WERI-Rb-1 (cell line): ENCODE measurements at regions not wholly inside any gene's neighbourhood (a gene's known extent, or its start where the extent isn't known, plus 50 kb on each side); places are given as distances from the start of the nearest gene placed in this dataset.

Source experiments
- DNase-seq: peaks from one replicate; pipeline ENCODE4 v3.0.0-alpha.2; 2020
- H3K27ac ChIP-seq: fragments of 250-450 bp; sonication (Bioruptor Pico); 2 replicates; pipeline ENCODE4 v1.5.1; 2020; ENCODE audit warnings: mild to moderate bottlenecking, moderate library complexity
- H3K27me3 ChIP-seq: fragments of 250-450 bp; sonication (Bioruptor Pico); 2 replicates; pipeline ENCODE4 v1.5.1; 2021; ENCODE audit warnings: mild to moderate bottlenecking, low read depth, moderate library complexity; ENCODE audit not compliant: insufficient read depth, severe bottlenecking
- H3K36me3 ChIP-seq: fragments of 250-450 bp; sonication (Bioruptor Pico); 2 replicates; pipeline ENCODE4 v1.5.1; 2020; ENCODE audit warnings: mild to moderate bottlenecking, moderate library complexity
- H3K4me3 ChIP-seq: 2 replicates; pipeline ENCODE4 v1.5.1; 2011; ENCODE audit warnings: low read depth, mild to moderate bottlenecking, control low read depth, low read length
- H3K9me3 ChIP-seq: fragments of 250-450 bp; sonication (Bioruptor Pico); 2 replicates; pipeline ENCODE4 v1.5.1; 2021; ENCODE audit warnings: mild to moderate bottlenecking, moderate library complexity; ENCODE audit not compliant: severe bottlenecking
- CTCF ChIP-seq: IDR thresholded peaks from 2 replicates; pipeline ENCODE4 v1.5.1; 2011; ENCODE audit warnings: low read depth, mild to moderate bottlenecking, control low read depth, inconsistent platforms, low read length

GRCh38 chr6:148212366-148212765 is 130.3 kb upstream of the SASH1 start:
- DNase-seq, result no peak
- Histone ChIP-seq H3K27ac (no peak overlapping the region), H3K36me3 (no peaks in the 10 kb centered on the region), H3K27me3 (no peaks in the 10 kb centered on the region), H3K4me3 (no peak overlapping the region), H3K9me3 (no peaks in the 10 kb centered on the region)
- TF ChIP-seq CTCF, result no peak

GRCh38 chr6:148213366-148213765 is 129.3 kb upstream of the SASH1 start:
- TF ChIP-seq CTCF, result no peak
- H3K27me3 ChIP-seq, result no peaks in the 10 kb centered on the region
- H3K36me3 ChIP-seq, result no peaks in the 10 kb centered on the region
- DNase-seq, result no peak
- H3K27ac ChIP-seq, result no peak overlapping the region
- H3K9me3 ChIP-seq, result no peaks in the 10 kb centered on the region
- no peak overlapping the region for H3K4me3 ChIP-seq

- Histone ChIP-seq H3K36me3 (no peaks in the 10 kb centered on the region), H3K9me3 (no peaks in the 10 kb centered on the region), H3K27ac (no peak overlapping the region), H3K4me3 (no peak overlapping the region), H3K27me3 (no peaks in the 10 kb centered on the region)
- TF ChIP-seq CTCF, result no peak
- DNase-seq, result no peak
Observed at GRCh38 chr6:148214667-148215066, 128.0 kb upstream of the SASH1 start.

GRCh38 chr6:148217051-148217450 is 125.6 kb upstream of the SASH1 start:
- no peak for DNase-seq
- Histone ChIP-seq H3K27me3 (no peaks in the 10 kb centered on the region), H3K36me3 (no peaks in the 10 kb centered on the region), H3K4me3 (no peak overlapping the region), H3K9me3 (no peaks in the 10 kb centered on the region), H3K27ac (no peak overlapping the region)
- no peak for TF ChIP-seq CTCF

- Histone ChIP-seq H3K4me3 (no peak overlapping the region), H3K27me3 (no peaks in the 10 kb centered on the region), H3K9me3 (no peaks in the 10 kb centered on the region), H3K27ac (no peak overlapping the region), H3K36me3 (no peaks in the 10 kb centered on the region)
- no peak for DNase-seq
- no peak for TF ChIP-seq CTCF
Observed at GRCh38 chr6:148217921-148218320, 124.7 kb upstream of the SASH1 start.

- H3K27ac ChIP-seq, result no peak overlapping the region
- TF ChIP-seq CTCF, result no peak
- no peaks in the 10 kb centered on the region for H3K27me3 ChIP-seq
- H3K4me3 ChIP-seq, result no peak overlapping the region
- DNase-seq, result no peak
- no peaks in the 10 kb centered on the region for H3K9me3 ChIP-seq
- no peaks in the 10 kb centered on the region for H3K36me3 ChIP-seq
Observed at GRCh38 chr6:148218542-148219258, 123.9 kb upstream of the SASH1 start.
